ENCODE measurements at regions not wholly inside any gene's neighbourhood (a gene's known extent, or its start where the extent isn't known, plus 50 kb on each side); places are given as distances from the start of the nearest gene placed in this dataset.

DNA sequence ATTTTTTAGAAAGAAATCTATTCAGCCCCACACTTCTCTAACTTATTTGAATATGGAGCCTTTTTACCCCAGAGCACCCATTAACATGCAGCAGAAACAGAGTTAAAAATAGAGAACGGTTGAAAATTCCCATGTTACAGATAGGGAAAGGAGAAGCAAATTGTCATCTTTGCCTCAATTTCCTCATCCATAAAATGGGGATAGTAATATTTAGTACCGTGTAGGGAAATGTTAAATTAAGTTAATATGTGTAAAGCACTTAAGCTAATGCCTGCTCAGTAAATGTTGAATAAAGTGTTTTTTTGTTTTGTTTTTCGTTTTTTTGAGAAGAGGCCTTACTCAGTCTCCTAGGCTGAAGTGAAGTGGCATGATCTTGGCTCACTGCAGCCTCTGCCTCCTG is 50.3 kb downstream of the NAV1 start:
- no peak for DNase-seq (ENCODE audit: low spot score)

DNA sequence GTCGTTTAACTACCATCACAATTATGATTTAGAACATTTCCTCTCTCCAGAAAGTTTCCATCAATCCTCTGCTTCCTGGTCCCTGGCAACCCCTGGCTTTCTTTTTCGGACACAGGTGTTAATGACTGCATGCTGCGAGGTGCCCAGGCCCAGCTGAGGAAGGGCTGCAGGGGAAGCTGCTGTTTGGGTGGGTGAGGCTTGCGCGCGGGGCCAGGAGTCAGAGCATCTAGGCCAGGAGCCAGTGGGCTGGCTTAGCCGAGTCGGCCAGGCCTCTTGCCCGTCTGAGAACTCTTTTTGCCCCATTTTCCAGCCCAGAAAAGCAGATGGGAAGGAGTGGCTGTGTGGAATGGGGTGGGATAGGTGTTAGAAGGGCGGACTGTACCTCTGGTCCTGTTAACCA is 51.5 kb downstream of the NAV1 start:
- DNase-seq (ENCODE audit: low spot score): no peak

DNA sequence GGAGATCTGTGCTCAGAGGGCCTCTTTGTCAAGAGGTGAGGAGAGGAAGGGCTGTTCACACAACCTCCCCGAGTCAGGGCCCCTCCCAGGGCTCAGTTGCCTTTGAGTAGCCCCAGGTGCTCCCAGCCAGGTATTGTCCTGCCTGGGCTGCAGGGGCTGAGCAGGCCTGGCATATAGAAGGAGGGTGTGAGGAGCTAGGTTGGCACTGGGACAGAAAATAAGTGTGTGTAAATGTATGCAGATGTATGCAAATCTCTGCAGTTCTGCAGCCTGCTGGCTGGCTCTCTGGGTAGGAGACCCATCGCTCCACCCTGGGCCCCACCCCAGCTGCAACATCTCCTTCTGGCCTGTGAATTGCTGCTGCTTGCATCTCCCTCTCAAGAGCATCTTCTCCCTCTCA is 52.4 kb downstream of the NAV1 start:
- DNase-seq (ENCODE audit: low spot score): no peak

DNA sequence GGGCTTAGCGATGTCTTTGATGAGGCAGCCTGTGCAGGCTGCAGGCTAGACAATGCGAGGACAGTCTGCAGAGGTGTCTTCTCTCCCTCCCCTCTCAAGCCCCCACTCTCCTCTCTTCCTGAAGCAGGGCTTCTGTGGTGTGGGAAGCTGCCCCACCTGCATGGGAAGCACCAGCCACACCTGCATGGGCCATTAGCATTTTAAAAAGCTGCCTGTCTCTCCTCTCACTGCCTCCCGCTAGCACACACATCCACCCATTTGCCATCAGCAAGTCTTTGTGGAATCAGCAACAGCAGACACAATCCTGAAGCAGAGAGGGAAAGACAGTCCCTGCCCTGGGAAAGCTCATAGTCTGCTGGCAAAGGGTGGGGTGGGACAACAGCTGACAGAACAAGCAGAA is 53.1 kb downstream of the NAV1 start:
- no peak for DNase-seq (ENCODE audit: low spot score)

DNA sequence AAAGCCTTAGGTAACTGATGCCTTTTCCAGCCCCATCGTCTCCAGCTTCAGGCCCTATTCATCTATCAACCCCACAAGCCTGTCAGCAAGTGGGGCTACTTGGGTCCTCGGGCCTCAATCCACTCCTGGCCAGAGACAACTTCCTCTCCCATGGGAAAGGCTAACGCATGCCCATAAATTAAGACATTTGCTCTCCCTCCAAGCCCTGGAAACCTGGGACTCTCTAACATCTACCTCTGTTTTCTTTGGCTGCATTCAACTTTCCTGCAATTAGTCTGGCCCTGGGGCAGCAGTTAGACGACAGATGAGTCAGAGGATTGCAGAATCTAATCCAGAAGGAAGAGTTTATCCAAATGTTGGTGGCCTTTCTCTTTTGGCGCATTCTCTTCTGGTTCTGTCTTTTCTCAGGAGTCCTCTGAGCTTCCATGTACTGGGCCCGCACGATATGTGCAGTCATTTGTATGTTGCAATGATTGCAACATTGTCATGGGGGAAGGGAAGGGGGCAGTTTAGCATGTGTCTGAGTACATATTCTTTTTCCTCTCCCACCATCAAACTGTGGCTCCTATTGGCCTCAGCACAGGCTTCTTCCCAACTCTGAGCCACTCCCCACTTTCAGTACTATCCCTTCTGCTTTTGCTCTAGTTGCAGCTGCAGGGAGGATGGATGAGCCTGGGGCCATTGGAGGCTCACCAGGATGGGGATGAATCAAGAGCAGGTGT is 54.4 kb downstream of the NAV1 start:
- DNase-seq (ENCODE audit: low spot score): peak; percentile 90

DNA sequence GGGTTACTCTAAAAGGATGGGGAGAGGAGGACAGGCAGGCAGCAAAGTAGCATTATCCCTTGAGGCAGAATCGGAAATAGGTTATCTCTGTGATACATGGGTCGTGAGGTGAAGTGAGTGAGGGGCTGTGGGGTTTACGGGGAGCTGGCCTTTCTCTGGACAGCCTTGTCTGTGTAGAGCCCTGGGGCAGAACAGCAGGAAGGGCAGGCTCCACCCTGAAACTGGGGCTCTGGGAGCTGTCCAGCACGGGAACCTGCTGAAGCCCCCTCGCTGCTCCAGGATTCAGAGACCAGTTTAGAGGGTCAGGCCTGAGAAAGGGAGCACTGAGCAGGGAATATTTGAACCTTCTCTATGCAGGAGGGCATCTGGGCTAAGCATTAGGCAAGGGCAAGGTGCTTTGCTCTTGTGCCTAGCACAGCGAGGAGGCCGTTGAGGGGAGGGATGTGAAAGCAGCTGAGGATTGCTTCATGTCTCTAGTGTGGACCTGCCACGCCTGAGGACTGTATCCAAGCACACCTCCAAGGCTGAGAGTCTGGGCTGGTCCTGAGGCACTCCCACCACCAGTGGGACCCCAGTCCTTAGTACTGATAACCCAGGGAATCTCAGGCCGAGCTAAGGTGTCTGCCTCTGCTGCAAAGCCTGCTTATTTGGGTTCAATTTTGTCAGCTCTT is 55.8 kb downstream of the NAV1 start:
- DNase-seq (ENCODE audit: low spot score): peak; percentile 56

DNA sequence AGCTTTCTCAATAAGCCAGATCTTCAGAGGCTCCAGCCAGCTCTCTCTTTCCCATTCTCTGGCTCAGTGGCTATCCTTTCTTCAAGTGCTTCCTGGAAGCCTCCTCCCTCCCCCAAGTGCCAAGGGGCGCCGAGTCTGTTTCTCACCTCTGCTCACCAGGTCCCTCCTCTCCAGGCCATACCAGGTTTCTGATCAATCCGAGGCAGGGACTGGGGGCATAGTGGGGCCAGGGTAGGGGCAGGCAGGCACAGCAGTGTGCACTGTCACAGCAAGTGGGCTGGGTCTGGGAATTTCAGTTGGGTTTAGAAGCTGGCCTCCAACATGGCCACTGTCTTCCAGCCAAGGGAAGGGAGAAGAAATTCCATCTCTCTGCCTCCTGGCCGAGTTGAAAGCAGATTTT is 56.5 kb downstream of the NAV1 start:
- DNase-seq (ENCODE audit: low spot score): no peak

DNA sequence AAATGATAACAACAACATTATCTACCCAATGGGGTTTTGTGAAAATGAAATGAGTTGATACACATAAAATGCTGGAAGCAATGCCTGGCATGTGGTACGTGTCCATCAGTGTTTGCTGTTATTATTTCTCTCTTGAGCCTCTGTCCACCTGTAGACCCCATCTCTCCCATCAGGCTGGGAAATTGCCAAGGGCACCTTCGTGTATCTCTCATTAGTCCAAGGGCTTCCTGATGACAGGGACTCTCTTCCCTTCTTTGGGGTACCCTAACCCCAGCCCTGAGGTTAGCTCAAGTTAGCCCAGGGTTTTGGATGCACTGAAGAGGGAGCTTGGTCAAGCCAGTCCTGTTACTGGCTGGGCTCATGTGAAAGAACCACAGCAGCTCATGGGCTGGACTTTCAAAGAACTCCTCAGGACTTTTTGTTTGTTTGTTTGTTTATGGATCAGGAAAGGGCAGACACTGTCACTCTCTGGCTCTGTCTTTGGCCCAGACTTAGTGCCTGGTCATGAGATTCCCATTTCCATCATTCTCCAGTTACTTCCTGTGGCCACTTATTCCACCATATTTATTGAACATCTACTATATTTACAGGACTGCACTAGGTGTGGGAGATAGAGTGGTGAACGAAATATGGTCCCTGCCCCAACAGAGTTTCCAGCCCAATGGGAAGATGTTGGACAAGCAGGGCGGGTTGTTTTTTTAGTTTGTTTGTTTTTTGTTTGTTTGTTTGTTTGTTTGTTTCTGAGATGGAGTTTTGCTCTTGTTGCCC is 57.4 kb downstream of the NAV1 start:
- no peak for DNase-seq (ENCODE audit: low spot score)

DNA sequence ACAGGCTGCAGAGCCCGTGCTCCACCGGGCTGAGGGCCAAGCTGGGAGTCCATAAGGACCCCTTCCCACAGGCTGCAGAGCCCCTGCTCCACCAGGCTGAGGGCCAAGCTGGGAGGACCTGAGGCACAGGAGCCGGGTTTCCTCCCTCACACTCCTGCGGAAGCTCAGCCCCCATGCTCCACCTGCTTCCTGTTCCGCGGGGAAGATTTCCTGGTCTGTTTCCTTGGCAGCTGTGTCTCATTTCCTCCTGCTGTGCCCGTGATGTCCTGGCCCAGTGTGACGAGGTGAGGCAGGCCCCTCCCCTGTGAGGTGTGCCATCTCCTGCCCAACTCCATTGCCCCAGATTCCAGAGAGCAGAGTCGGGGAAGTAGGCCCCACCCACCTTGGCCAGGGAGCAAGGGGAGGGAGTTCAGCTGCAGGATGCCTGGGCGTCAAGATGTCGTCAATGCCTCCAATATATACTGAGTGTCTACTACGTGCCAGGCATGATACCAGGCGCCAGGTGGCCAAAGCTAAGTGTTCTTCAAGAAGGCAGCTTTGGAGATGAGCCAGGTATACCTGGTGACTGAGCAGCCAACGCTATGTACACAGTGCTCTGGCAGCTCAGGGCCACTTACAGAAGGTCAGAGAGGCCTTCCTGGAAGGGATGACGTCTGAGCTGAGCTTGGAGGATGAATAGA is 58.8 kb downstream of the NAV1 start:
- no peak for DNase-seq (ENCODE audit: low spot score)

DNA sequence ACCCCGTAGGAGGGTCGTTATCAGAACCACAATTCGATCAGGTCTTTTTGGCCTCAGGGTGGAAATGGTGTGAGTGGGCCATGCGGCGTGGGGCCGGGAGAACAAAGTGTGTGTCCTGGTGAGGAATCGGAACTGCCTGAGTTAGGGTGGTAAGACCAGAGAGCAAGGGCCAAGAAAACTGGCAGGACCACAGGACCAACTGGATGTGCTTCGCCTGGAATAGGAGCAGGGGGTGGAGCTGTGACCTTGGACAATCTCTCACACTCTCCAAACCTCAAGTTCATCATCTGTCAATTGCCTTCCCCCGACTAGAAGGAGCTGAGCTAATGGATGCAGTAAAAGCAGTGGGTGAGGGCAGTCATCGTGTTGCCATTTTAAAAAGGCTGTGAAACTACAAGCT is 59.5 kb downstream of the NAV1 start:
- DNase-seq (ENCODE audit: low spot score): no peak

DNA sequence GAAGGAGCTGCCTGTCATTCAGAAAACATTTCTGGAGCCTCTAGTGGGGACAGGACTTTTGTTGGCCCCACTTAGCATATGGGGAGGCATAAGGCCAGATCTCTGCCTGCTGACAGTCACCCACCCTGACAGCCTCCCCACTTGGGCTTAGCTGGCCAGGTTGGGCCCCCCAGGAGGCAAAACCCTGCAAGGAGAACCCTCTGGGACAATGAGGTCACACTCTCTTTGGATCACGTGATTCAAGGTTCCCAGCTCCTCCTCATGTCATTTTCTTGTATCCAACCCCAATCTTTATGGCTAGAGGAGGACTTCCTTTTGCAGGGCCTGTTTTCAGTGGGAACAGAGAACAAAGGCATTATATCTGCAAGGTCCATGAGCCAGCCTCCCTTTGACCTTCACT is 60.0 kb downstream of the NAV1 start:
- no peak for DNase-seq (ENCODE audit: low spot score)

DNA sequence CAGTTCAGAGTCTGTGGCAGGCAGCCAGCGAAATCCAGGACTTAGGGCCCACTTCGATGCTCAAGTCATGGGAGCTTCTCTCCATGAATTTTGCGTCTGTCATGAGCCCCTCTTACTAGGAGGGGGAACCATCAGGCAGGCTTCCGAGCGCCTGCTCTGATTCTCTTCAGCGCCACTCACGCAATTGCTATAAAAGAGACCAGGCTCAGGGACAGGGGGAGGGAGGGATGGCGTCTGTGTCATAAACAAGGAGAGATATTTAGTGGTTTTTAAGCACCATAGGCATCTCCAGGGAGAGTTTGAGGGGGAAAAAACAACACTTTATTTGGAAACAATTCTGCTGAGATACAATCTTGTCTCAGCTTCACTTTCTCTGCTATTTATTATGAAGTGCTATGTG is 60.6 kb downstream of the NAV1 start:
- DNase-seq (ENCODE audit: low spot score): peak; percentile 37

DNA sequence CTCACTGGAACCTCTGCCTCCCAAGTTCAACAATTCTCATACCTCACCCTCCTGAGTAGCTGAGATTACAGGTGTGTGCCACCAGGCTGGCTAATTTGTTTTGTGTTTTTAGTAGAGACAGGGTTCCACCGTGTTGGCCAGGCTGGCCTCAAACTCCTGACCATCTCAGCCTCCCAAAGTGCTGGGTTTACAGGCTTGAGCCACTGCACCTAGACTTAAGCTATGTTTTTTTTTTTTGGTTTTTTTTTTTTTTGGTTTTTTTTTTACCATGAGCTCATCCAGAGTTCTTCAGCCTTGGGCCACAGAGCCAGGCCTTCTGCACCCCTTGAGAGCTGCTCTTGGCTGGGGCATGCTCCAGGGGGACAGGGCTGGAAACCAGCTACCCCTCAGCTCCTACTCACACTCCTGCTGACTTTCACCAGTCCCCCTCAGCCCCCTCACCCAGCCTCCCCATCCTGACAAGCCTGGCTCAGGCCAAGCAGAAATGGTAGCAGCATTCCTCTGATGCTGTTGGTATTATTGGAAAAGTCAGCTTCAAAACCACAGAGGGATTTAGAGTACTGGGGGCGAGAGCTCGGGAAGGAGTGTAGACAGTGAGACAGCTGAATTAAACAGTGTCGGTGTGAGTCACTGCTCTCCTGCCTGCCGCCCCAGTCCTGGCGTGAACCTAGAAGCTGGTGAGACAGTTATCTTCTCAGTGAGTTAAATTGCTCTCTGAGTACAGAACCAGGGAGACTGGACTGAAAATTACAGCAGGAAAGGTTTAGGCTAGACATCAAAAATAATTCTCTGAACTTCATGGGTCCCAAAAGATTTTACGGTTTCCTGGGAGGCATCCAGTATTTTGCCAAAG is 63.7 kb downstream of the NAV1 start:
- peak; percentile 91 for DNase-seq (ENCODE audit: low spot score)

DNA sequence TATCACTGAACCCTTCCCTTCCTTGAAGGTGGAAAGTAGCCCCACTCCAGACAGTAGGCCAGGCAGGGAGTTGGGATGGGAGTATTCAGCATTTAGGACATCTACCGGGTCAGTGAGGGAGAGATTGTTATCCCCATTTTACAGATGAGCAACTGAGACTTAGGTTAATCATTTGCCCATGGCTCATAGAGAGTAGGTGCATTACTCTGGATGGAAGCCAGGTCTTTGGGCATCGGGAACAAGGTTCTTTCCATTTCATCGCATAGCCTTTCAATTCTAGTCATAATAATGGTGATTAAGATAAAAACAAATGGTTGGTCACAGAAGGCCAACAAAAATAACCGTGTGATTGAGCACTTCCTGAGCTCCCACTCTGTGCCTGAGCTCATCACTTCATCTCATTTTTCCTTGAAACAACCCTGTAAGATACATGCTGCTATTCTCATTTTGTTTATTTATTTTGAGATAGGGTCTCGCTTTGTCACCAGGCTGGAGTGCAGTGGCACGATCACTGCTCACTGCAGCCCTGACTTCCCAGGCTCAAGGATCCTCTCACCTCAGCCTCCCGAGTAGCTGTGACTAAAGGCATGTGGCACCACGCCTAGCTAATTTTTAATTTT is 64.8 kb downstream of the NAV1 start:
- no peak for DNase-seq (ENCODE audit: low spot score)

DNA sequence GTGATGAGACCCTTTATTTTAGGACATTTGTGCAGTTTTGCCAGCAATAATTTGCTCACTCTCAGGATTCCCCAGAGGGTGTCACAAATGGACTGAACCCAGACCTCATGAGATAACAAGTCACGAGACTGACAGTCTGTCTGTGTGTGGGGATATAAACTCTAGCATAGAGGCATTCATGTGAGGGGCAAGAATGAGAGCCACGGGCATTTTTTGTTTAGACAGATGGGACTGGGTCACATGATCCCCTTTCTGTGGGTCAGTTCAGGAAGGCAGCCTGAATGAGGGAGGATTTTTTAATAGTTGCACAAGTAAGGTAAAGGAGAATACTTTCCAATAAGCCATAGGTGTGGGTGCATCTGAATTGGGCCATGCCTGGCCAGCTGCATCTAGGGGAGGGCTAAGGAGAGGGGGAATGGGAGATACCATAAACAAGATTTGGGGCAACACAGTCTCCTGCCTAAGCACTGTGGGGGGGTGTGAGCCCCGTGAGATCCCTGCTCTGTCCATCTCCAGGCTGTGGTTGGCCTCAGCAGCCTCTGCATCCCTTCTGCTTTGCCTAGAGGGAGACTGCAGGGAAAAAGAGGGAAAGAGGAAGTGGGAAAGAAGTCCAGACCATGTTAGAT is 66.6 kb downstream of the NAV1 start:
- no peak for DNase-seq (ENCODE audit: low spot score)

DNA sequence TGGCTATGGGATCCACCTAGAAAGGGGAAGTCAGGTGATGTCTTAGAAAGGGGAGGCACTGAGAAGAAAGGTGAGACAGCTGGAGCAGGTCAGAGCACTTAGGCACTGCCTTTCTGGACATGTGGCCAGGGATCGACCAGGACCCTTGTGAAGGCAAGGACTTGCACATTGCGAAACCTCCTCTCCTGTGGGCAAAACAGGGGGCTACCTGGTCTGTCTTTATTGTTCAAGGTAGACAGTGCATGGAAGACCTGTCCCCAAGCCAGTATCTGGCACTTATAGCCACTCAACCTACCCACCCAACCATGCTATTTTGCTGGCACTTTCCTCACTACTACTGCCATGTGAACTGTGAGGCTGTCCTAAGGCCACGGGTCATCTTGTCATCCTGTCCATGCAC is 67.2 kb downstream of the NAV1 start:
- DNase-seq (ENCODE audit: low spot score): no peak

DNA sequence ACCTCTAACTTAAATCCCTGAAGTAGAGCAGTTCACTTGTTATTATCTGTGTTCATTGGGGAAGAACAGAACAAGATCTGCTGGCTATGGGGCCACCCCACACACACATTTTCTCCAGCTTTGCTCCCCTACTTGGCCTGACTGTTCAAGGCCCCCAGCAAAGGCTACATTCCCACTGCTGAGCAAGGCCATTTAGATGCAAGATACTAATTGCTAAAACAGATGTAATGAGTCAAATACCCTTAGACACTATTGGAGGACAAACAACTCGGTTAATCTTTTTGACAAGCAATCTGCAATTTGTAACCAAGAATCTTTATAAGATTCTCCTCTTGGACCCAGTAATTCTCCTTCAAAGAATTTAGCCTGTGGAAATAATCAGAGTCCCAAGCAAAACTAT is 67.7 kb downstream of the NAV1 start:
- no peak for DNase-seq (ENCODE audit: low spot score)

DNA sequence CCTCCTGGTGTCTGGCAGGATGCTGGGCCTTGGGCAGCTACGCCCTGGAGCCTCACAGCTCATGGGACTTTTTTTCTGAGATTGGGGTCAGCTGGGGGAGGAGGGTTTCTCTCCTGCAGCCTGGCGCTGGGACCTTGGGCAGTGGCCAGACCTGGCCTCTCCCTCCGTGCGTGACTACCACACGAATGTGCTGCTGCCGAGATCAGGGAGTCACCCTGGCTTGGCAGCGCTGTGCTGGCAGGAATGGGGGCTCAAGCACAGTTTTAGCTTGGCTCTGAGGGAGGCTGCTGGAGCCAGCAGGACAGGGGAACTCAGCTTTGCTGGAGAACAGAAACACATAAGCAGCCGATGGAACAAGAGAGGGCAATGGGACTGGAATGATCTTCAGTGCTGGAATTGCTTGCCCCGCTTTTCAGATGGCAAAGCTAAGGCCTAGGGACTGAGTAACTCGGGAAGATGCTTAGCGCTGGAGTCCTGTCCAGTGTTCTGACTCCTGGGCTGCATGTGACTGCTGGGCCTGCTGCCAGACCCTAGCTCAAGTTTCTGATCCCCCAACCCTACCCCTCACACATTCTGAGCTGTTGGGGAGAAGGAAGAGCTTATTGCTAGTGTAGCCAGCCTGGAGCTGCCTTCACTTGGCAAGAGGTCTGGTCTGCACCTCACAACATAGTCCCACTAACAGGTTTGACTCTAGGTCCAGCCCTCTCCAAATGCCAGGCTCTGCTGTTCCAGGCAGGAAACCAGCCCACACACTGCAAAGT is 69.9 kb downstream of the NAV1 start:
- DNase-seq (ENCODE audit: low spot score): peak; percentile 65

DNA sequence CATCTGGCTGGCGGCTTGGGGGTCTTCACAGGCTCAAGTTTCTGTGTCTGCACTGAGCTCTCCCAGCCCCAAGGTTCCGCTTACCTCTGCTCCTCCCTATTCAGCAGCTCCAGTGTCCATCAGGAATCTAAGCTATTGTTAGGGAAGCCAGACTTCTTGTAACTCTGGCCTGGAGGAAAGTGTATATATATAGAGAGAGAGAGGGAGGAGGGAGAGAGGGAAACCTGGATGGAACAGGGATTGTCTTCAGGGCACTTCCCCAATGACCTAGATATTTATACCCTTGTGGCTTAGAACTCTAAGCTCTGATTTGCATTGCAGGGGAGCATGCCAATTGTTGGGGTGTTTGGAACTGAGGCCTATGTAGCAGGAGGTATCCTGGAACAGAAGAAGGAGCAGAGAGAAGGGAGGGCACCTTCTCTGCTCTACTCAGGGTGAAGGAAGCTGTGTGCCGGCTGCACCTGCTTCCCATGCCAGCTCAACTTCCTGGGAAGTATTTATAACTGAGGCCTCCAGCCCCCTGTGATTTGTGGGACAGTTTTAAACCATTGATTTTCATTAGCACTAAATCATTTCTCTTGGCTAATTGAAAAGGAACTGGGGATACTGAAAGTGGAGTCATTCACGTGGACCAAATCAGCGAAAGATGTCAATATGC is 70.9 kb downstream of the NAV1 start:
- DNase-seq (ENCODE audit: low spot score): no peak

DNA sequence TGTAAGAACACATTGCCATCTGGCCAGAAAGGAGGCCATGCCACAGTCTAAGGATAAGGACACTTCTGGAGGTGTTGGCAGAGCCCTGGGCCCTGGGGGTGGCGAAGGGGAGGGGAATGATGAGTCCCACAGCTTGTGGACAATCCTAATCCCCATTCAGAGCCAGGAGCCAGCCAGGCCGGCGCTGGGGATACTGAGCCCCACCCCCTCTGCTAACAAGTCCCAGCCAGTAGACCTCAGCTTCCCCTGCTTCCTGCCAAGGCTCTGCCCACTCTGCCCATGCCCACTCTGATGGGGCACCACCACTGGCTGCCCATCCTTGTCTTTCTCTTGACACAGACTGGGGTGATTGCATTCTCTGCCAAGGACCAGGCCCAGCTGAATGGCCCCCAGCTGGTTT is 71.9 kb downstream of the NAV1 start:
- DNase-seq (ENCODE audit: low spot score): no peak

Data from AG20443 (cell line).